NCI-H69 (cell line): ENCODE measurements at regions not wholly inside any gene's neighbourhood (a gene's known extent, or its start where the extent isn't known, plus 50 kb on each side); places are given as distances from the start of the nearest gene placed in this dataset.

Experiments
- DNase-seq: peaks from one replicate; lab custom pipeline; 2025; lab: John Stamatoyannopoulos, UW

GRCh38 chr9:135254176-135255032, 166.9 kb downstream of the OLFM1 start:
- DNase-seq: no peak

- DNase-seq: peak; percentile 28
Observed at GRCh38 chr9:135255033-135255840, 167.8 kb downstream of the OLFM1 start.

- DNase-seq: no peak
Observed at GRCh38 chr9:135255841-135256580, 168.5 kb downstream of the OLFM1 start.

GRCh38 chr9:135256581-135257354, 169.3 kb downstream of the OLFM1 start:
- no peak for DNase-seq

GRCh38 chr9:135258461-135258860, 171.0 kb downstream of the OLFM1 start:
- no peak for DNase-seq

- DNase-seq: no peak
Observed at GRCh38 chr9:135259273-135259672, 171.8 kb downstream of the OLFM1 start.

- DNase-seq: no peak
Observed at GRCh38 chr9:135260221-135261180, 173.0 kb downstream of the OLFM1 start.

- no peak for DNase-seq
Observed at GRCh38 chr9:135262248-135262647, 174.8 kb downstream of the OLFM1 start.

GRCh38 chr9:135263511-135263910, 176.0 kb downstream of the OLFM1 start:
- no peak for DNase-seq

GRCh38 chr9:135265931-135266330, 178.5 kb downstream of the OLFM1 start:
- DNase-seq: no peak

- DNase-seq: no peak
Observed at GRCh38 chr9:135267191-135267809, 179.8 kb downstream of the OLFM1 start.

GRCh38 chr9:135268031-135268430, 180.6 kb downstream of the OLFM1 start:
- DNase-seq: no peak

- DNase-seq: no peak
Observed at GRCh38 chr9:135268981-135269380, 181.5 kb downstream of the OLFM1 start.

- DNase-seq: no peak
Observed at GRCh38 chr9:135269912-135270830, 182.7 kb downstream of the OLFM1 start.

GRCh38 chr9:135271425-135271824, 184.0 kb downstream of the OLFM1 start:
- no peak for DNase-seq

- DNase-seq: no peak
Observed at GRCh38 chr9:135272608-135273007, 185.1 kb downstream of the OLFM1 start.

- DNase-seq: no peak
Observed at GRCh38 chr9:135273008-135273407, 185.5 kb downstream of the OLFM1 start.

GRCh38 chr9:135275163-135275562, 187.7 kb downstream of the OLFM1 start:
- DNase-seq: no peak
